Cardiac muscle cell (in vitro differentiated cells and primary cell): ENCODE measurements at regions not wholly inside any gene's neighbourhood (a gene's known extent, or its start where the extent isn't known, plus 50 kb on each side); places are given as distances from the start of the nearest gene placed in this dataset.

Source experiments
- DNase-seq, 2 donors: peaks; one replicate each; pipeline versions ENCODE4 v3.0.0 to v3.0.0-alpha.2; 2010 to 2017; ENCODE audit warnings: low read depth in 1 of 2, low spot score in 1 of 2
- H3K27ac ChIP-seq: fragments of 200-600 bp; sonication (generic); 2 replicates; pipeline ENCODE4 v1.5.1; 2016
- H3K27me3 ChIP-seq: fragments of 200-600 bp; sonication (generic); 2 replicates; pipeline ENCODE4 v1.6.0; 2016; ENCODE audit warnings: control low read depth
- H3K36me3 ChIP-seq: fragments of 200-600 bp; sonication (generic); 2 replicates; pipeline ENCODE4 v1.5.1; 2016; ENCODE audit warnings: control low read depth
- H3K4me1 ChIP-seq: fragments of 200-600 bp; sonication (generic); 2 replicates; pipeline ENCODE4 v1.8.1; 2017; ENCODE audit warnings: low read depth, mild to moderate bottlenecking, mixed run types
- H3K4me3 ChIP-seq: fragments of 200-600 bp; sonication (generic); 2 replicates; pipeline ENCODE4 v1.5.1; 2016; ENCODE audit warnings: mild to moderate bottlenecking
- H3K9me3 ChIP-seq: fragments of 200-600 bp; sonication (generic); 2 replicates; pipeline ENCODE4 v1.5.1; 2017; ENCODE audit warnings: low read depth, mild to moderate bottlenecking, control low read depth
- TF ChIP-seq, protein P1 (sequence below): IDR thresholded peaks from 2 replicates; pipeline ENCODE4 v1.5.1; 2012; ENCODE audit warnings: low read depth, mild to moderate bottlenecking, low read length

GRCh38 chr1:182191381-182192115 lies 130.0 kb upstream of the ZNF648 start:
- no peak overlapping the region for H3K4me3 ChIP-seq
- no peaks in the 10 kb centered on the region for H3K9me3 ChIP-seq
- TF ChIP-seq, protein P1, sequence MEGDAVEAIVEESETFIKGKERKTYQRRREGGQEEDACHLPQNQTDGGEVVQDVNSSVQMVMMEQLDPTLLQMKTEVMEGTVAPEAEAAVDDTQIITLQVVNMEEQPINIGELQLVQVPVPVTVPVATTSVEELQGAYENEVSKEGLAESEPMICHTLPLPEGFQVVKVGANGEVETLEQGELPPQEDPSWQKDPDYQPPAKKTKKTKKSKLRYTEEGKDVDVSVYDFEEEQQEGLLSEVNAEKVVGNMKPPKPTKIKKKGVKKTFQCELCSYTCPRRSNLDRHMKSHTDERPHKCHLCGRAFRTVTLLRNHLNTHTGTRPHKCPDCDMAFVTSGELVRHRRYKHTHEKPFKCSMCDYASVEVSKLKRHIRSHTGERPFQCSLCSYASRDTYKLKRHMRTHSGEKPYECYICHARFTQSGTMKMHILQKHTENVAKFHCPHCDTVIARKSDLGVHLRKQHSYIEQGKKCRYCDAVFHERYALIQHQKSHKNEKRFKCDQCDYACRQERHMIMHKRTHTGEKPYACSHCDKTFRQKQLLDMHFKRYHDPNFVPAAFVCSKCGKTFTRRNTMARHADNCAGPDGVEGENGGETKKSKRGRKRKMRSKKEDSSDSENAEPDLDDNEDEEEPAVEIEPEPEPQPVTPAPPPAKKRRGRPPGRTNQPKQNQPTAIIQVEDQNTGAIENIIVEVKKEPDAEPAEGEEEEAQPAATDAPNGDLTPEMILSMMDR = no peak

GRCh38 chr1:182189535-182190066 lies 128.1 kb upstream of the ZNF648 start:
- TF ChIP-seq, protein P1 = no peak
- peaks cover 64% of the 10 kb centered on the region for H3K27me3 ChIP-seq
- H3K36me3 ChIP-seq = no peaks in the 10 kb centered on the region
- no peak for DNase-seq
- no peaks in the 10 kb centered on the region for H3K9me3 ChIP-seq
- no peak overlapping the region for H3K27ac ChIP-seq
- no peaks in the 10 kb centered on the region for H3K4me1 ChIP-seq
- no peak overlapping the region for H3K4me3 ChIP-seq

More at GRCh38 chr1:182191381-182192115, 130.0 kb upstream of the ZNF648 start:
- no peaks in the 10 kb centered on the region for H3K36me3 ChIP-seq
- no peak overlapping the region for H3K27ac ChIP-seq
- DNase-seq = no peak
- no peaks in the 10 kb centered on the region for H3K4me1 ChIP-seq
- H3K27me3 ChIP-seq = peaks cover 62% of the 10 kb centered on the region

GRCh38 chr1:182186757-182187146 lies 125.2 kb upstream of the ZNF648 start:
- Histone ChIP-seq H3K4me1 (no peaks in the 10 kb centered on the region), H3K27me3 (peaks cover 61% of the 10 kb centered on the region), H3K36me3 (no peaks in the 10 kb centered on the region), H3K9me3 (no peaks in the 10 kb centered on the region), H3K4me3 (no peak overlapping the region), H3K27ac (no peak overlapping the region)
- no peak for DNase-seq
- TF ChIP-seq, protein P1 = no peak

DNA sequence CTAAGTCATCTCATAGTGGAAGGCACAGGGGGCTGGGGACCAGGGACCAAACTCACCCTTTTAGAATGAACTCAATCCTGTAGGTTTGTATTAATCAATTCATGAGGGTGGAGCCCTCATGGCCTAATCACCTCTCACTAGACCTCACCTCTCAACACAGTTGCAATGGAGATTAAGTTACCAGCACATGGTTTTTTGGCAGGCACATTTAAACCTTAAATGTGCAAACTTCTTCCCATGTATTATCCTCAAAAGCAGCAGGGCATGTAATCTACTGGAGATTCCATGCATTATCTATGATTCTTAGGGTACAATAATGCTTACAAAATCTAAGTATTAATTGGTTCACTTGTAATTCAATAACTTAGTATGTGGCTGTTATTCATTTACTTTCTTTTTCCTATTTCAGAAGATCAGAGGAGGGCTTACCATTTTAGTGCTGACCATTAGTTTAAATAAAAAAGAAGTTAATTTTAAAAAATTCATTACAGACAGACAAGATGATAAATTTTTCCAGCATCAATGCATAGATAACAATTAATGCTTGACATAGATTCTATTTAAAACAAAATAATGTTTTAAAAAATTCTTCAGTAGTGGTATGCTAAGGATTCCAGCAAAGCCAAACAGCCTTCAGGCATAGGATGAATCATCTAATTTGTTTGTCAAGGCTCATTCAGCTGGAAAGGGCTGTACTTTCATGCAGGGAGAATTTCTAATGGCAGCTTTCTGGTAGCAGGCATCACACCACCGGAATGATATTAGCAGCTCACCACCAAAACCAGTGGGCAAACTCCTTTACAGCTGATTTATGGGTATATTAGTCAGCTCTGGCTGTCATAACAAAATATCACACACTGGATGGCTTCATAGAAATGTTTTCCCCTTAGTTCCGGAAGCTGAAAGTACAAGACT lies 124.6 kb upstream of the ZNF648 start:
- H3K4me3 ChIP-seq = no peak overlapping the region
- no peak for DNase-seq
- TF ChIP-seq, protein P1 = no peak

DNA sequence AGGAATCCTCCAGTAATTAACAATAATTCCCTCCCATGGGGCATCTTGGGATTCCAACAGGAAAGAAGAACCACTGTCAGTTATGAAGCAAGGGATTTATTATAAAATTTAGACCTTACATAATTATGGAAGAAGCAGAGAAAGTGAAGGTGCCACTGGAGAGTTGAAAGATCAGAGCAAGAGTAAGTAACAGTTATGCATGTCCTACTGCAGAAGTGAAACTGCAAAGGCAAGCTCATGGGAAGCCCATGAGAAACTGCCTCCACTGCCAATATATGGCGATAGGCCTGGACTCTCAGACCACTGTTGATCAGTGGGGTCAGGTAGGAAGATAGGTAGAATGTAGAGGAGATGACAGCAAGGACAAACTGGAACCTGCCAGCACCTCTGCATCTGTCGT lies 123.6 kb upstream of the ZNF648 start:
- H3K27me3 ChIP-seq = peaks cover 55% of the 10 kb centered on the region
- no peaks in the 10 kb centered on the region for H3K36me3 ChIP-seq
- H3K9me3 ChIP-seq = no peaks in the 10 kb centered on the region
- H3K4me1 ChIP-seq = no peaks in the 10 kb centered on the region
- no peak overlapping the region for H3K27ac ChIP-seq
- DNase-seq = no peak
- TF ChIP-seq, protein P1 = no peak
- H3K4me3 ChIP-seq = no peak overlapping the region

More for the DNA sequence above, 124.6 kb upstream of the ZNF648 start:
- H3K27ac ChIP-seq = no peak overlapping the region
- H3K9me3 ChIP-seq = no peaks in the 10 kb centered on the region
- peaks cover 61% of the 10 kb centered on the region for H3K27me3 ChIP-seq
- no peaks in the 10 kb centered on the region for H3K36me3 ChIP-seq
- H3K4me1 ChIP-seq = no peaks in the 10 kb centered on the region
